HG03196 (cell line): ENCODE measurements at regions not wholly inside any gene's neighbourhood (a gene's known extent, or its start where the extent isn't known, plus 50 kb on each side); places are given as distances from the start of the nearest gene placed in this dataset.
"Not testable (repeated sequence)": the region's sequence is repeated elsewhere in the genome, so short reads cannot be mapped to it uniquely, and the experiment has no call there.

Source experiments
- ATAC-seq: cut with Tn5 transposase; IDR thresholded peaks from one replicate; pipeline ENCODE4 v1.9.1; 2021; ENCODE audit not compliant: unreplicated experiment

DNA sequence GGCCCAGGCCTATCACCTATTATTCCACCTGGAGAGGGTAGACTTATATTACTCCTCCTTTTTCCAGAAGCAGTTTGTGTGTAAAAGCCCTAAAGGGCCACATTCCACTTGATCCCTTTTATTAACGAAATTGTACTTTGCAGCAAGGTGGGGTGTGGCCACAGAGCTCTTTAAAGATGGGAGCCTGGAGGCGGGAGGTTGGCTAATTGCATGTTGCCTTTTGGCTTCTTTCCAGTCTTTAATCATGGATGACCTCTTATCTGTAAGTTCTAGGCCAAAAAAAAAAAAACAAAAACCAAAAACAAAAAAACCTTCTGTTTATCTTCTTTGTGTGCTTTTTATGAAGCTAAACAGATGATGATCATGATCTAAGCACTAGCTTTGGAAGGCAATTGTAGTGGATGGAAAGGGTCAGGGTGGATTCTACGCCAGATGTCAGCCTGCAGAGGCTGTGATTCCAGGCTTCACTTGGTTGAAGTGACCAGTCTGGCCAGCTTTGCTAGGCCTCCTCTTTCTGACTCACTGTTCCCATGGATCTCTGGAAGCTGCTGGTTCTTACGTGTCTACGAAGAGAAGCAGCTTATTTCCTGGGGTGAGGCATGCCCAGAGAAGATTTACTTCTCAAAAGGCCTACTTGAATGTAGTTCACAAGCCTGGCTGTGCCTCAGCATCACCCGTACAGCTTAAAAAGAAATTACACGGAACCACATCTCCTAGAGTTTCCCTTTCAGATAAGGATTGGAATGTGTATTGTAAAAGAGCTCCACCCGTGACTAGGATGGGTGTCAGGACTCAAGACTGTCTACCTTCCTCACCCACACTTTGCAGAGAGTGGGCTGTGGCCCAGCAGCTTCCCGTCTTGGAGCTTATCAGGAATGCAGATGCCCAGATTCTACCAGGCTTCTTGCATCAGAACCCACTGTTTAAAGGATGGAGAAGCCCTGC, 330.9 kb upstream of the C2CD4B start:
- ATAC-seq, result no peak

DNA sequence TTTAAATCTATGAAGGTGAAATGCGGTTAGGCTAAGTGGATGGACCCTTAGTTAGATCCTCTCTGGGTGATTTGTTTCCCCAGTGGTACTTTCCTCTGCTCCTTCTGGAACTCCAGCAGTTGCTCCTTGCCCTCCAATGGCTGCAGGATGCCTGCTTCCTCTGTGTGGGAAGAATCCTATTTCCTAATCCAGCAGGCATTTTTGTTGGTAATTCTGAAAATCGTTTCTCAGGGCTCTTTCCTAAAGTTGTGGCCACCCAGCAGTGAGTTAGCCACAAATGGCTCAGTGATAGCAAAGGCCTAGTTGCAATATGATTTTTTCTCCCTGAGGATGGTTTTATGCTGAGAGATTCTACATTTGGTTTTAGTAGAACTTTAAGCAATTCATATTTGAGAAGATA, 332.3 kb upstream of the C2CD4B start:
- no peak for ATAC-seq

- ATAC-seq, result no peak
Measured at GRCh38 chr15:62498278-62498677, 333.2 kb upstream of the C2CD4B start.

DNA sequence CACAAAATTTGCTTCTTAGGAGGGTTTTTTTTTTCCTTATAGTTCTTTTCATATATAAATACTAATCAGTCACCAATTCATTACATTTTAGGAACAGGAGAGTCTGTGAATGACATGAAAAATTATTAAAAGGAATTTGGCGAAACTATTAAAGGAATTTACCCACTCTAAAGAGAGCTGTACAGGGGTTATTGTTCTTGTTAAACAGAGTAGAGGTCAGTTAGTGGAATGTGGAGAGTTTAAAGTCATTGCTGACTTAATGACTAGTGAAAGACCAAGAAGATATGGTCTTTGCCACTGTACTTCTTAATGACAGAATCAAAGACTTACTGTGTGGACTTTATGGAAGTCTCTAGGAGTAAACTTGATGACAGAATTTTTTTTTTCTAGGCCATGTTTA, 333.6 kb upstream of the C2CD4B start:
- no peak for ATAC-seq

DNA sequence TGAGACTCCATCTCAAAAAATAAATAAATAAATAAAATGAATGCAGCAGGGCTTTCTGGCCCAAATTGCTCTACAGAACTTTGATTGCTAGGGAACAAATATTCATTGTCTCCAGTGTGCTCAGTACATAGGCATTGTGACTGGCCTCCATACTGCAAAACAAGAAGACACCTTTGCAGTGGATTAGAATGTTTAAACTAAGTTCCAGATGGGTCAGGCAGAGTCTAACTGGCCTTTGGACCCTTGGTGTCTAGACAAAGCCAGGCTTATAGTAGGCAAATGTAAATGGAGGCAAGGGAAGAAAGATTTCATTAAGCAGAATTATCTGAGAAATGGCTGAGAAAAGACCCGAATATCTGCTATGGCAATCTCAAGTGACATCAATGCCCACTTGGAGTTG, 335.2 kb upstream of the C2CD4B start:
- ATAC-seq, result no peak

GRCh38 chr15:62502451-62502850, 337.4 kb upstream of the C2CD4B start:
- ATAC-seq, result no peak

GRCh38 chr15:62503451-62503850, 338.4 kb upstream of the C2CD4B start:
- no peak for ATAC-seq

DNA sequence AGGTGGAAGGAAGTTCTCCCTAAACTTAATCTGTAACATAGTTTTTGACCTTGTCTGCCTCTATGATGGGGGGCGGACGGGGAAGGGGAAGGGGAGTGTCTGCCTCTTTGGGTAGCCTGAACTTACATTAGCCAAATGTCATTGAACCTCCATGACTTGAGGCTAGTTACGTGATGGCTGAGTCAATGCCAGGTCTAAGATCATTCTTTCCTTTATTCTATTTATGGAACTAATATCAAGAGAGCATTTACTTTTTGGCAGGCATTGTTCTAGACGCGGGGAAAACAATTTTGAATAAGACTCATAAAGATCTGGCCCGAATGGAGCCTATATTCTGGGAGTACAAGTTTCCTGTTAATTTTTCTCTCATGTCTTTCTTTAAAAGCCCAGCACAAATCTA, 340.7 kb upstream of the C2CD4B start:
- no peak for ATAC-seq

- no peak for ATAC-seq
Measured at GRCh38 chr15:62506217-62506805, 341.2 kb upstream of the C2CD4B start.

GRCh38 chr15:62509395-62509958, 344.4 kb upstream of the C2CD4B start:
- ATAC-seq, result no peak

DNA sequence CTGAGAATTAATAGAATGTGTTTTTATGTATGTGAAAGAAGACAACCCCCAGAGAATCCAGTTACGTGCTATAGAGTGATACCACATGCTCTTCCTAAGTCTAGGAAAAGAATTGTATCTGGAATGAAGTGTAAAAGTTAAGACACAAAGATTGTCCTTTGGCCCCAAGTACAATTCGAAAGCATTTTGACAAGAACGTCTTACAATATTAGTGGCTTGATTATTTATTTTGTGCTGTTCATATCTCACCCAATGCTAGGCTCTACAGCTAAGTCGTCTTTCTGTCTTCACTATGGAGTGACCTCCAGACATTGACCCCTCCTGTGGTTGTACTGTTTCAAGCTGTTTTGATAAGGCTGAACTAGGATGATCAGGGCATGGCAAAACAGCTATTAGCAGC, 345.7 kb upstream of the C2CD4B start:
- no peak for ATAC-seq

DNA sequence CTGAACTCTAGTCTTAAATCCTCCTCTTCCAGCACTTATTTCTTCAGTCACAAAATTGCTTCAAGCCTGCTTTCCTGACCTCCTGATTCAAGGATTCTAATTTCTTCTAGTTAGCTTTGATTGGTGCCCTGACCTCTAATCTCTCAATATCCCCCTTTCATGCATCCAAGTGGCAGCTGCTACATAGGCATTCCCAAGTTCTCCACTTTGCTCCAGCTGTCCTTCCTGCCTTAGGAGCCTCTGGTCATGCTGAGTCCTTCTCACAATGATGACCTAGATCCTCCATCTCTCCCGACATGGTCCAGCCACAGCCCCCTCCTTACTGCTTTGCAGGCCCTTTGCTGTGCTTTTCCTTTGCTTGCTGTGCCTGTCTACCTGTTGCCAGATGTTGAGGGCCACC, 347.8 kb upstream of the C2CD4B start:
- no peak for ATAC-seq

DNA sequence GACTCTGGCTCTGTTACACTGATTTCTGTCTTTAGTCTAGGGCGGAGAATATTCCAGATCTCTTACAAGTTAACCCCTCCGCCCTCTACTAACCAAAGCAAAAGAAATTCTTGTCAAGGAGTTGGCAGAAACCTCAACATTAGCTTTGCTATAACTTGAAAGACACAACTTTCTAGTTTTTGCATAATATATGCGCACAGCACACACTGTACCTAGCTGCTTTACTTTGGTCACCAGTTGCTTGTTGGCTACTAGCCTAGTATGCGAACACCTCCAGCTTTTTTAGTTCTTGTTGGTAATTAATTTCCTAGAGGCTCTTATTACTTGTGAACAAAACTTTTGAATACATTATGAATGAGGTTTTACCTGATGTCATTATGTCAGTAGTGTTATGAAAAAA, 348.8 kb upstream of the C2CD4B start:
- ATAC-seq, result no peak

DNA sequence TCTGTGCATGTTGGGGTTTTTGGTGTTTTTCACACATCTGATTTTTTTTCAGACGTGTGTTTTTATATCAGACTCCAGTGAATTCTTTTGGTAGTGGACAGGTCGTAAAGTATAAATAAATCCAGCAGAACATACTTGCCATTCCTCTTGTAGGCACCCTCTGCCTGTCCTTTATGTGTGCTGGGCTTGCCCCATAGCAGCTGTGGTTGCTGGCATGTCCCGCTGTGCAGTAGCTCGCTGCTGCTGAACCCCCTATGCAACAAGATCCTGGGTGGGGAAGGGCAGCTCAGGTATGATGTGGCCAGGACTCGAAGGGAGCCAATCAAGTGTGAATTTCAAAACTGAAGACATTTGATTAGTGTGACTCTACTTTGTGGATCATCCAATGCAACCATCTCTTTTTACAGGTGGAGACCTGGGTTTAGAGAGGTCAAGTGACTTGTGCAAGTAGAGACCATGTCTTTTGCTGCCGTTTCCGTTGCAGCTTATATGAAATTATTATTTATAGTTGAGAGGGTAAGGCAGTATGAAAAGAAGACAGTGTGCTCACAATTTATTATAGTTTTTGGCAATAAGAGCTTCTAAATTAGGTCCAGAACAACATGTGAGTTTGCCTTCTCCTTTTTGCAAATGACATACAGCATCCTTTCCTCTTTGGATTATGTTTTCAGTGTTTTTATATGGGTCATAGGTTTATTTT, 350.8 kb upstream of the C2CD4B start:
- ATAC-seq, result no peak

GRCh38 chr15:62517541-62517940, 352.5 kb upstream of the C2CD4B start:
- no peak for ATAC-seq

- not testable (repeated sequence) for ATAC-seq
Measured at GRCh38 chr15:62518666-62519065, 353.6 kb upstream of the C2CD4B start.

DNA sequence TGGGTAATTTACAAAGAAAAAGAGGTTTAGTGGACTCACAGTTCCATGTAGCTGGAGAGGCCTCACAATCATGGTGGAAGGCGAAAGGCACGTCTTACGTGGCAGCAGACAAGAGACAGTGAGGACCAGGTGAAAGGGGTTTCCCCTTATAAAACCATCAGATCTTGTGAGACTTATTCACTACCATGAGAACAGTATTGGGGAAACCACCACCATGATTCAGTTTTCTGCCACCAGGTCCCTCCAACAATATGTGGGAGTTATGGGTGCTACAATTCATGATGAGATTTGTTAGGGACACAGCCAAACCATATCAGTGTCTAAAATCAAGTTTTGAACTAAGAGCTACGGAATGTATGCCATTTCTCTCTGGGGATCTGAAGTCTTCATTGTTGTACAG, 354.8 kb upstream of the C2CD4B start:
- ATAC-seq, result no peak

- no peak for ATAC-seq
Measured at GRCh38 chr15:62520887-62521286, 355.8 kb upstream of the C2CD4B start.

- ATAC-seq, result no peak
Measured at GRCh38 chr15:62521396-62521795, 356.3 kb upstream of the C2CD4B start.

GRCh38 chr15:62524848-62525247, 359.8 kb upstream of the C2CD4B start:
- ATAC-seq, result no peak

- ATAC-seq, result no peak
Measured at GRCh38 chr15:62527387-62527786, 362.3 kb upstream of the C2CD4B start.

DNA sequence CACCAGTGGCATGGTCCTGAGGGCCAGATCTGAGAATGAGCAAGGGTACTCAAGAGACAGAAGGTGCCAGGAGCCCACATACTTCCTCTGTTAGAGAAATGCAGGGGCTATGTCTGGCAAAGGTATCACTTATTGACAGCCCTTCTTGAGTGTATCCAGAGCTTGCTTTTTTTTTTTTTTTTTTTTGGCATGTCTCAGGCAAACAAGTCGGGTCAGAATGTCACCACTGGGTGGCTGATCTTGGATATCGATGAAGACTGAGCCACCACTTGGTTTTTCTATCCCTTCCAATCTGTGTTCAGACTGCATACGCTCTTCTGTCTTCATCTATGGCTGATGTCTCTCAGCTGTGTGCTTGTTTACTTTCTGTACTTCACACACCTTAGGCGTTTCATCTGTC, 363.4 kb upstream of the C2CD4B start:
- ATAC-seq, result no peak
